H9 (cell line): ENCODE measurements at regions not wholly inside any gene's neighbourhood (a gene's known extent, or its start where the extent isn't known, plus 50 kb on each side); places are given as distances from the start of the nearest gene placed in this dataset.

ENCODE experiments used
- DNase-seq: peaks from one replicate; pipeline ENCODE4 v3.0.0-alpha.2; 2017
- H2AFZ ChIP-seq: one replicate; pipeline ENCODE4 v1.6.1; 2013; ENCODE audit warnings: mild to moderate bottlenecking, low read length, control low read depth, moderate library complexity
- H2AK5ac ChIP-seq: 2 replicates; pipeline ENCODE4 v1.6.1; 2013; ENCODE audit warnings: low read length, control low read depth, mixed read lengths; ENCODE audit not compliant: insufficient read length
- H2BK120ac ChIP-seq: one replicate; pipeline ENCODE4 v1.6.1; 2013; ENCODE audit warnings: low read depth, mild to moderate bottlenecking, low read length, control low read depth, inconsistent platforms; ENCODE audit not compliant: poor library complexity, severe bottlenecking
- H2BK12ac ChIP-seq: 2 replicates; pipeline ENCODE4 v1.6.1; 2013; ENCODE audit warnings: low read length, control low read depth, mixed read lengths, low read depth; ENCODE audit not compliant: insufficient read length
- H2BK15ac ChIP-seq: 2 replicates; pipeline ENCODE4 v1.6.1; 2013; ENCODE audit warnings: low read depth, low read length, control low read depth
- H2BK20ac ChIP-seq: one replicate; pipeline ENCODE4 v1.6.1; 2013; ENCODE audit warnings: low read depth, mild to moderate bottlenecking, low read length, control low read depth, inconsistent platforms; ENCODE audit not compliant: poor library complexity, severe bottlenecking
- H2BK5ac ChIP-seq: 2 replicates; pipeline ENCODE4 v1.6.1; 2013; ENCODE audit warnings: low read length, control low read depth, mixed read lengths; ENCODE audit not compliant: insufficient read length
- H3K14ac ChIP-seq: 2 replicates; pipeline ENCODE4 v1.6.1; 2013; ENCODE audit warnings: low read length, control low read depth; ENCODE audit not compliant: insufficient read depth
- H3K18ac ChIP-seq: 2 replicates; pipeline ENCODE4 v1.6.1; 2013; ENCODE audit warnings: low read depth, mild to moderate bottlenecking, mixed read lengths, low read length, control low read depth; ENCODE audit not compliant: insufficient read length
- H3K23ac ChIP-seq: 2 replicates; pipeline ENCODE4 v1.6.1; 2013; ENCODE audit warnings: low read length, control low read depth, mixed read lengths, low read depth; ENCODE audit not compliant: insufficient read length
- H3K23me2 ChIP-seq: 2 replicates; pipeline ENCODE4 v1.6.1; 2013; ENCODE audit warnings: low read depth, mild to moderate bottlenecking, mixed read lengths, low read length, control low read depth; ENCODE audit not compliant: insufficient read length, poor library complexity, severe bottlenecking
- H3K27ac ChIP-seq: 2 replicates; pipeline ENCODE4 v1.5.1; 2013; ENCODE audit warnings: low read length, control low read depth, mixed read lengths, low read depth; ENCODE audit not compliant: insufficient read length
- H3K27me3 ChIP-seq: 2 replicates; pipeline ENCODE4 v1.6.1; 2013; ENCODE audit warnings: low read length, control low read depth, inconsistent platforms; ENCODE audit not compliant: insufficient read depth
- H3K4ac ChIP-seq: 2 replicates; pipeline ENCODE4 v1.6.1; 2013; ENCODE audit warnings: low read depth, mild to moderate bottlenecking, control low read depth, inconsistent platforms, low read length, moderate library complexity
- H3K4me1 ChIP-seq: 2 replicates; pipeline ENCODE4 v1.6.1; 2013; ENCODE audit warnings: low read length, control low read depth, inconsistent platforms; ENCODE audit not compliant: insufficient read depth
- H3K4me2 ChIP-seq: 2 replicates; pipeline ENCODE4 v1.6.1; 2013; ENCODE audit warnings: low read length, control low read depth, mixed read lengths; ENCODE audit not compliant: insufficient read length, insufficient read depth
- H3K56ac ChIP-seq: 2 replicates; pipeline ENCODE4 v1.6.1; 2013; ENCODE audit warnings: low read depth, mild to moderate bottlenecking, mixed read lengths, low read length, control low read depth; ENCODE audit not compliant: insufficient read length
- H3K79me1 ChIP-seq: 2 replicates; pipeline ENCODE4 v1.6.1; 2013; ENCODE audit warnings: low read depth, mild to moderate bottlenecking, moderate library complexity, low read length, control low read depth, inconsistent platforms; ENCODE audit not compliant: insufficient read depth, poor library complexity, severe bottlenecking
- H3K79me2 ChIP-seq: 2 replicates; pipeline ENCODE4 v1.6.1; 2013; ENCODE audit warnings: low read length, control low read depth, inconsistent platforms; ENCODE audit not compliant: insufficient read depth
- H3K9ac ChIP-seq: 2 replicates; pipeline ENCODE4 v1.6.1; 2013; ENCODE audit warnings: low read length, control low read depth, mixed read lengths; ENCODE audit not compliant: insufficient read length; ENCODE audit errors: extremely low read depth
- H3K9me3 ChIP-seq: one replicate; pipeline ENCODE4 v1.6.1; 2013; ENCODE audit warnings: low read depth, low read length, inconsistent platforms; ENCODE audit not compliant: control insufficient read depth
- H3T11ph ChIP-seq: one replicate; pipeline ENCODE4 v1.6.1; 2013; ENCODE audit warnings: mild to moderate bottlenecking, low read length, control low read depth, inconsistent platforms
- H4K20me1 ChIP-seq: one replicate; pipeline ENCODE4 v1.6.1; 2013; ENCODE audit not compliant: control insufficient read depth, insufficient read length, insufficient read depth
- H4K5ac ChIP-seq: 2 replicates; pipeline ENCODE4 v1.6.1; 2013; ENCODE audit warnings: low read depth, mild to moderate bottlenecking, mixed read lengths, low read length, control low read depth; ENCODE audit not compliant: insufficient read length
- H4K8ac ChIP-seq: replicated peaks from 2 replicates; pipeline ENCODE4 v1.6.1; 2013; ENCODE audit warnings: low read length, control low read depth, mixed read lengths, low read depth; ENCODE audit not compliant: insufficient read length
- H4K91ac ChIP-seq: 2 replicates; pipeline ENCODE4 v1.6.1; 2013; ENCODE audit warnings: low read depth, mild to moderate bottlenecking, moderate library complexity, mixed read lengths, low read length, control low read depth; ENCODE audit not compliant: insufficient read length
- H3K27ac Mint-ChIP-seq, 3 experiments: 2 replicates in 2 of 3; 3 replicates in 1 of 3; pipeline ENCODE4 v1.8.0; 2020 to 2021; ENCODE audit warnings: mixed read lengths in 3 of 3, mild to moderate bottlenecking in 1 of 3, moderate library complexity in 1 of 3
- H3K27me3 Mint-ChIP-seq: 2 replicates; pipeline ENCODE4 v1.8.0; 2021; ENCODE audit warnings: low read depth, mild to moderate bottlenecking, moderate library complexity, mixed read lengths
- H3K36me3 Mint-ChIP-seq, 3 experiments: 2 replicates in 2 of 3; 3 replicates in 1 of 3; pipeline ENCODE4 v1.8.0; 2020 to 2021; ENCODE audit warnings: low read depth in 3 of 3, mixed read lengths in 3 of 3; ENCODE audit not compliant: insufficient read depth in 1 of 3
- H3K4me1 Mint-ChIP-seq, 2 experiments: 2 replicates each; pipeline ENCODE4 v1.8.0; 2020; ENCODE audit warnings: mixed read lengths in 2 of 2
- H3K4me3 Mint-ChIP-seq, 2 experiments: 2 replicates in 1 of 2; 3 replicates in 1 of 2; pipeline ENCODE4 v1.8.0; 2020 to 2021; ENCODE audit warnings: mild to moderate bottlenecking in 2 of 2, mixed read lengths in 2 of 2, moderate library complexity in 1 of 2
- H3K9me3 Mint-ChIP-seq, 2 experiments: 2 replicates in 1 of 2; 3 replicates in 1 of 2; pipeline ENCODE4 v1.8.0; 2020; ENCODE audit warnings: mild to moderate bottlenecking in 2 of 2, mixed read lengths in 2 of 2, moderate library complexity in 1 of 2
- CTCF ChIP-seq: fragments of 200-600 bp; sonication (generic); conservative IDR thresholded peaks from 3 replicates; pipeline ENCODE4 v1.8.0; 2021; ENCODE audit warnings: antibody characterized with exemption, mild to moderate bottlenecking
- whole genome bisulfite sequencing: extraction: QIAGEN DNeasy Blood & Tissue Kit; methylation state at CpG from one replicate; pipeline ENCODE4 v1.1.7; 2013; ENCODE audit warnings: missing lambda C conversion rate, low lambda C conversion rate, mixed read lengths; ENCODE audit not compliant: insufficient read length; ENCODE audit errors: extremely low coverage; 5-methylcytosine and 5-hydroxymethylcytosine counted together

GRCh38 chr11:127105593-127106541 lies 105.3 kb upstream of the KIRREL3 start:
- no peak overlapping the region for H2BK5ac ChIP-seq
- peak overlapping the region; percentile 66 for H3K18ac ChIP-seq
- H3K79me2 ChIP-seq: no peaks in the 10 kb centered on the region
- H3K9me3 ChIP-seq: no peaks in the 10 kb centered on the region
- no peak overlapping the region for H2BK20ac ChIP-seq
- no peak overlapping the region for H3K9ac ChIP-seq
- H3K23me2 ChIP-seq: no peaks in the 10 kb centered on the region
- no CpG with 5 or more reads among the region's 15 CpGs for WGBS
- no peak overlapping the region for H3K23ac ChIP-seq
- no peak overlapping the region for H2BK120ac ChIP-seq
- H2AFZ ChIP-seq: no peak overlapping the region
- no peak overlapping the region for H3T11ph ChIP-seq
- H3K4me3 Mint-ChIP-seq: no peak overlapping the region
- no peak overlapping the region for H3K14ac ChIP-seq
- H3K4me1 ChIP-seq: peaks cover 8% of the 10 kb centered on the region; the same call in 1 of the 2 replicates
- no peaks in the 10 kb centered on the region for H3K36me3 Mint-ChIP-seq
- DNase-seq: no peak
- H2BK15ac ChIP-seq: no peak overlapping the region
- peaks cover 44 to 48% of the 10 kb centered on the region in 2 experiments for H3K4me1 Mint-ChIP-seq
- peak overlapping the region in 2 of 3 experiments; percentile 61 to 65; a peak in 5 of 7 replicates for H3K27ac Mint-ChIP-seq
- no peaks in the 10 kb centered on the region for H3K79me1 ChIP-seq
- H4K91ac ChIP-seq: no peak overlapping the region
- no peak for TF ChIP-seq CTCF
- no peak overlapping the region for H2AK5ac ChIP-seq
- no peaks in the 10 kb centered on the region for H4K20me1 ChIP-seq
- no peaks in the 10 kb centered on the region for H3K27me3 Mint-ChIP-seq
- H3K27me3 ChIP-seq: no peaks in the 10 kb centered on the region
- H3K4me2 ChIP-seq: no peak overlapping the region
- H3K27ac ChIP-seq: no peak overlapping the region
- no peak overlapping the region for H4K8ac ChIP-seq
- H3K56ac ChIP-seq: no peak overlapping the region
- H3K4ac ChIP-seq: no peak overlapping the region
- no peak overlapping the region for H2BK12ac ChIP-seq
- H4K5ac ChIP-seq: no peak overlapping the region
- H3K9me3 Mint-ChIP-seq: no peaks in the 10 kb centered on the region; a peak in 1 of 5 replicates
